ACHN (cell line): ENCODE measurements at regions not wholly inside any gene's neighbourhood (a gene's known extent, or its start where the extent isn't known, plus 50 kb on each side); places are given as distances from the start of the nearest gene placed in this dataset.

Experiments used
- DNase-seq: peaks from one replicate; pipeline ENCODE4 v3.0.0-alpha.2; 2015
- in situ Hi-C: cut with HindIII; loops from 2 replicates; pipeline ENCODE4 v1.10.0; 2017; ENCODE audit warnings: low sequenced_read_pairs, low pct_ligation_motif_present, low pct_unique_long_range_greater_than_20kb

DNA sequence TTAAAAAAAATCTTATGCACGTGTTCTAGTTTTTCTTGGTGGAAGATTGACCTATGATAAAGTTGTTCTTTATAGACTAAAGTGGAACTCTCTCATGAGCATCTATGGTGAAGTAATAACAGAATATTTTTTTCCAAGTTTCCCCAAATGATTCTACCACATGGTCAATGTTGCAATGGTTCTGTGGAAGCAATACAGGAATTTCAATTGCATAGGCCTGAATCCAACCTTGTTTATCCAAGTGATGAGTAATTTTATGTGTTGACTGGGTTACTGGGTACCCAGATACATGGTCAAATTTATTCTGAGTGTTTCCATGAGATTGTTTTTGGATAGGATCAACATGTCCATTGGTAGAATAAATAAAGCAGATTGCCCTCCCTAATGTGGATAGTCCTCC lies 581.5 kb downstream of the MMUT start:
- in situ Hi-C loops: no loop called here
- no peak for DNase-seq

DNA sequence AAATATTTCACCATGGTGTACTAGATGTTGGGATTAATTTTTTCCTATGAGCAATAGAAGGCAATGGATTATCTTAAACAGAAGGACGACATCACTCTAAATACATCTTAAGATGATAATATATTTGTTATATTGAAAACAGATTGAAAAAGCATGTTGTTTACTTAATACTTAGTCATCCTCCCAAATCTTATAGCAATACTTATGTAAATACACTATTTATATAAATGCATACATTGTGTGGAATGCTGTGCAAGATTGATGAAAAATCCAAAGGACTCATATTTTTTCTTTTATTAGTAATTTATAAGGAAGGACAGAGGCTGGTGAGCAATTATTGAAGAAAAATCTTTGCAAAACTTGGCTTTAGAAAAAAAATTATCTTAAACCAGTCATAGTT lies 593.5 kb downstream of the MMUT start:
- in situ Hi-C loops: no loop called here
- no peak for DNase-seq

DNA sequence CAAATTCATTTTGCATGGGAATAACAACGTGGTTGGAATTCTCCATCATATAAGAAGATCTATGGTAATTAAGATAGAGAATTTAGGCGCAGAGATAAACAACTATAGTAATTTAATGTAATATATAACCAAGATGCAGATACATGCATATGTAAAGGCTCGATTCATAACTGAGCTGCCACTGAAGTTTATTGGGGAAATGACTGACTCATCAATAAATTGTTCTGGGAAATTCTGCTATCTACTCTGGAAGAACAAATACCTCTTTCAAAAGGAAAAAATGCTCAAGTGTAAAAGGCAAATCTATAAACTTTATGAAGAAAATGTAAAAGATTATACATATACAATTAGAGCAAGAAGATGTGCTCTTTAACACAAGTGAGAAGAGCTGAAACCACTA lies 596.4 kb downstream of the MMUT start:
- no peak for DNase-seq
- in situ Hi-C loops: no loop called here

DNA sequence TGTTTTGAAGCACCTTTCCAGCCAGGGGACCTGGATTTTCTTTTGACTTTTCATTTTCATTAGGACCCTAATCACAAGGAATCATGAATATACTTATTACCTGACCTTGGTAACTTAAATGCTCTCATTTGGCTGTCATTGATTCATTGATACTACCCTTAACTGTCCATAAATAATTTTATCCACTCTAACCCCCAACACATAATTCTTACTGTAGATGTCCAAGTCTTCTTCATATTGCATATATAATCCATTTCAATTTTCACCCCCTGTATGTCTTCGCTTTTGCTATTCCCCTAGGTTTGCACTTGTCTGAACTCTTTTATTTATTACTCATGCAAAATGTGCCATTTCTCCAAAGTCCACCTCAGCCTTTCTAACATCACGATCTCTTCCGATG lies 602.9 kb downstream of the MMUT start:
- no peak for DNase-seq
- in situ Hi-C loops: no loop called here

DNA sequence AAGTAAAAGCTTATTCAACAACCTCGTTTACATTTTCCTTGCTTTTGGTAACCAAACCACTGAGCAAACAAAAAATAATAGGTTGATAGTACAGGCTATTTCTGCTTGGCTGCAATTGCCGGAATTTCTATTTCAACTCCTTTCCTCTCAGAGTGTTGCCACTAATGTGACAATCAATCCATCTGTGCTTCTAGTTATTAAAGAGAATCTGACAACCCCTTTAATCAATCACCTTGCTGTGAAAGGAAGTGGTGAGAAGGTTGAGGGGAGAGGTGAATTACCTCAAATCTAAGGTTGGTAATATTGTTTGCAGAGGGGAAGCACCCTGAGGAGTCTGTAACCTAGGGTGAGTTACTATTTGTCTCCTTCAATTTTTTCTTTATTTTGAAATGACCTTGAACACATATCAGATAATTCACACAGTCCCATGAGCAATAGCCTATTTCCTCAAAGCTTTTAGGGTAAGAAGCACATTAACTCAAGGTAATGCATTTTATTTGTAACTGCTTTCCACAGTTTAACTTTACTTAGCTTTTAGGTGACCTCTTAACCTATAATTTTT lies 603.4 kb downstream of the MMUT start:
- in situ Hi-C loops: no loop called here
- DNase-seq: no peak

DNA sequence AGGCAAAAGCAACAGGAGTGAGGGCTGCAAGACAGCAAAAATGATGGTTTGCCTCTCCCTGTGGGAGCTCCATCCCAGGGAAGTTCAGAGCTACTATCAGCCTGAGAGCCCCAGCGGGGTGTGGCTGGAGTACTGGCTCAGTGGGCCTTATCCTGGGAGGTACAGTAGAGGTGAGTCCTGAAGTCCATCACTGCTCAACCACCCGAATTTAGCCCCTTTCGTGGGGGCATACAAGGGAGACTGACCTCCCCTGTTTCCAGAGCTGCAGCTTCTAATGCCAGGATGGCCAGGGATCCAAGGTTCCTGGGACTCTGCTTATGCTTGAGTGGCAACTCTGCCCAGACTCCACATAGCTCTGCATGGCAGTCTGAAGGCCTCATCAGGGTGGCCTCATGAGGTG lies 617.8 kb downstream of the MMUT start:
- DNase-seq: no peak
- in situ Hi-C loops: no loop called here

DNA sequence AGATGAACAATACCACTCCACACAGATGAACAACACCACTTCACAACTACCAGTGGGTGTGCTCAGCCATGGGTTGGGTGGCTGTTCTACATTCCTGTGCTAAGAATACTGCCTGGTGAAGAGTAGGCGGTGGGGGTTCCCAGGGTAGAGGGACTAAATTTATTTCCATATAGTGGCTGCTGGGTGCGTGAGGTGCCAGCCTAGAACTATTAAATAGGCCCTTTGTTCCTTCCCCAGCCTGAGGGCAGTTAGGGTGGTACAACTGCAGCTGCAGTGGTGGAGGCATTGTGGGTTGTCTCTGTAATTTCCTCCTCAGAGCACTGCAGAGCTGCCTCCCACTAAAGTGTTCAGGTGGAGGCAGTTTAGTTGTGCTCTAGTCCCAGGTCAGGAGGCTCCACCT lies 618.4 kb downstream of the MMUT start:
- DNase-seq: no peak
- in situ Hi-C loops: no loop called here

DNA sequence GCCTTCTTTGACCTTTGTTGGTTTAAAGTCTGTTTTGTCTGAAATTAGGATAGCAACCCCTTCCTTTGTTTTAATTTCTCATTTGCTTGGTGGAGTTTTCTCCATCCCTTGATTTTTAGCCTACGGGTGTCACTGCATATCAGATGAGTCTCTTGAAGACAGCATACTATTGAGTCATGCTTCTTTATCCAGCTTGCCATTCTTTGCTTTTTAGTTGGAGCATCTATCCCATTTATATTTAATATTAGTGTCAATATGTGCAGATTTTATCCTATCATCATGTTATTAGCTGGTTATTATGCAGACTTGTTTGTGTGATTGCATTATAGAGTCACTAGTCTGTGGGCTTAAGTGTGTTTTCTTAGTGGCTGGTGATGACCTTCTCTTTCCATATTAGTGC lies 622.2 kb downstream of the MMUT start:
- DNase-seq: no peak
- in situ Hi-C loops: no loop called here

DNA sequence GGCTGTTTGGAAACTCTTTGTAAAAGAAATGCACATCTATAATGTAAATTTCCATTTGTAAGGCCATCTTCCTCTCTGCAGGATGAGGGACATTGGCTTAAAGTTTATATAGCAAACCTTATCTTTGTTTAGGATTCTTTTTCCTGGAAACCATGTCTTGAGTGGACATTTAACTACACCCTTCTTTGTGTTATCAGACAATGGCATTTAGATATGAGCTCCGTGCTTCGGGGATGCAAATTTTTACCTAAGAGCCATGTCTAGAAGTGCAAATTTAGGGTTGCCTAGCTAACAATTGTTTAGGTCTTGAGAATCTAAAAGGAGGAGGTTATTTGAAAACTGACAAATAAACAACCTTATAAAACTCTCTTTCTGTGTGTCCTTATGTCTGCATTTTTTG lies 623.8 kb downstream of the MMUT start:
- no peak for DNase-seq
- in situ Hi-C loops: no loop called here

DNA sequence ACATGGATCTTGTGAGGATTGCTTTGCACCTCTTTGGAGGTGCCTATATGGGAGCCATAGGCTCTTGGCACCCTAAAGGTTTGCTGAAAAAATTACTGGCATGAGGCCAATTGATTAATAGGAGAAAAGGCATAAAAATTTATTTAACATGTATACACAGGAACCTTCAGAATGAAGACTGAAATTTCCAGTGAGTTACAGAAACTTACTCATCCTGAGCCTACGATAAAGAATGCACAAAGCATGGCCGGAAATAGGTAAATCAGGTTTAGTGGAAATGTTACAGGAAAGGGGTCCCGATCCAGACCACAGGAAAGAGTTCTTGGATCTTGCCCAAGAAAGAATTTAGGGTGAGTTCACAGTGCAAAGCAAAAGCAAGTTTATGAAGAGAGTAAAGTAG lies 625.3 kb downstream of the MMUT start:
- in situ Hi-C loops: no loop called here
- no peak for DNase-seq

DNA sequence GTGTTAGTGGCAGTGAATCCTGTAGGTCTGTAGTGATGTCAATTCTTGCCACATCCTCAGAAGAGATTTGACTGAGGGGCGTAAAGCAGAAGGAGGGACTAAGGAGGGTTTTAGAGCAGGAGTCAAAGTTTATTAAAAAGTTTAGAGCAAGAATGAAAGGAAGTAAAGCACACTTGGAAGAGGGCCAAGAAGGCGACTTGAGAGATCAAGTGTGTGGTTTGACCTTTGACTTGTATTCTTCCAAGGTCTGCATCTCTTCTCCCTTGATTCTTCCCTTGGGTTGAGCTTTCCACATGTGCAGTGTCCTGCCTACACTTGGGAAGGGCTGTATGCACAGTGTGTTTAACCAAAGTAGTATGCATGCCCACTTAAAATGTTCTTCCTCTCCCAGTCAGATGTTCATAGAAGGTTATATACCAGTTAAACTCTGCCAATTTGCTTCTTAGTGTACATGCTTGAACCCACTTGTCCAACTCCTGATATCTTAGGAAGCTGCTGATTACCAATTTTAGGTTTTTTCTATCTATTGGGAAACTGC lies 627.6 kb downstream of the MMUT start:
- in situ Hi-C loops: no loop called here
- DNase-seq: no peak

DNA sequence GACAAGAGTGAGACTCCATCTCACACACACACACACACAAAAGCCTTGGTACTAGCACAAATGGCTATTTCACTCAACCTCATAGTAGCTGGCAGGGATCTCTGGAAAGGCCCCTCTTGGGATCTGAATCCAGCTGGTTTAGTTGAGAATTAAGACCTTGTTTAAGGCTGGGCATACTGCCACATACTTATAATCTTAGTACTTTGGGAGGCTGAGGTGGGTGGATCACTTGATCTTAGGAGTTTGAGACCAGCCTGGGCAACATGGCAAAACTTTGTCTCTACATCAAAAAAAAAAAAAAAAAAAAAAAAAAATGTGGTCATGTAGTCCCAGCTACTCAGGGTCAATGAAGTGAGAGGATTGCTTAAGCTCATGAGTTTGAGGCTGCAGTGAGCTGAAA lies 628.3 kb downstream of the MMUT start:
- DNase-seq: no peak
- in situ Hi-C loops: no loop called here

DNA sequence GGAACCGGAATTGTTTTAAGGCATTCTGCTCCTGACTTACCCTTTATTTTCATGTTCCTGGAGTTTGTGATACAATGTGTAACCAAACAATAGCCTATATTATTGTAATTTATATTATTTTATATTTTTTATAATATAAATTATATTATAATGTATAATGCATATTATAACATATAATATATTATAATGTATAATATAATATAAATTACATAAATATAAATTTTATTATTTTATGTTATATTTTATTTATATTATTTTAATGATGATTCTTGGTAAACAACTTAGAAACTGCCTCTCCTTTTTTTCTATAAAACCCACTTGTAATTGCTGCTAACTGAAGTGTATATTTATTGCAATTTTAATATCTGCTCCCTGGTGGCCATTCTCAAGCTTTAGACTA lies 629.1 kb downstream of the MMUT start:
- in situ Hi-C loops: no loop called here
- DNase-seq: no peak

DNA sequence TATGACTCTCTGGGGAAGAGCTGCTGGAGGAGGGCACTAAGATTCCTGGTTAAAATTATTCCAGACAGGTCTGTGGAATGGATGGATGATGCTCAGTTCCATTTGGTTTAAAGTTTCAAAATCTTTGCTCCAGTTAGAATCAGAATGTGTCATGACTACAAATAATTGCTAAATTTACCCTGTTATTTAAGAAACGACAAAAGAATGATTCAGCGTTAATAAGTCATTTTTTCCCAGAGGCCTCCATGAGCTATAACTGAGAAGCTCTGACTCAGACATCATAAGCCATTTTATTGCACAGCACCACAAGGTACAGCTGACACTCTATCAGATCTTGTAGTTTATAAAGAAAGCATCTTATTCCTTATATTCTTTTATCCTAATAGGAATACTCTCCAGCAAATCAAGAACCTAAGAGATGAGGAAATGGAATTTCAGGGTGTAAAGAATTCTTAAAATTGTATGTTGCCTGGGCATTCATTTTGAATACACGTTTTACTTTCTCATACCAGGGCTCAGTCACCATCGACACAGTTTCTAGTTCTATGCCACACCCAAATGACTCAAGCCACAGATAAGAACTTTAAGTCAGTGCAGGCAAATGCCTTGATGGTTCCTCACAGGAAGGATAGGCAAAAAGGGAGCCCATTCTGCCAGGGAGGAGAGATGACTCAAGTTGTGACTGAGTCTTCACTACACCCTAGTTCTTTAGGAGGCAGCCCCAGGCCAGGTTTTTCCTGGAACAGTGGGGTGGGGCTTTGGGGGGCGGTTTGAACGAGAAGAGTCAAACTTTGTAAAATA lies 636.0 kb downstream of the MMUT start:
- DNase-seq: peak; percentile 93
- in situ Hi-C loops: no loop called here

DNA sequence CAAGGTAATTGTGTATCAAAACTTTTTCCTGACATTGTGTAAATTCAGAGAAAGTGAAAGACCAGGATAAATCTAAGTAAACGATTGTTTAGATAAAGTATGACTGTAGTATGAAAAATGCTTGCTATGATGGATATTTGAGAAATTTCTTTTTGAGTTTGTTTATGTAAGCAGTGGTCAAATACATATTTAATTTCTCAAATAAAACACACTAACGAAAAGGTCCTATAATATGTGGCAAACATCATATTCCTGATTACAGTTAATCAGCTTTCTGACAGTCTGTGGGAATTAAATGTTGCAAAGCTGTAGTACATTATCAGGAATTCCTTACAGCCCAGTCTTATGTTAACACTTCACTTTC lies 636.9 kb downstream of the MMUT start:
- in situ Hi-C loops: no loop called here

DNA sequence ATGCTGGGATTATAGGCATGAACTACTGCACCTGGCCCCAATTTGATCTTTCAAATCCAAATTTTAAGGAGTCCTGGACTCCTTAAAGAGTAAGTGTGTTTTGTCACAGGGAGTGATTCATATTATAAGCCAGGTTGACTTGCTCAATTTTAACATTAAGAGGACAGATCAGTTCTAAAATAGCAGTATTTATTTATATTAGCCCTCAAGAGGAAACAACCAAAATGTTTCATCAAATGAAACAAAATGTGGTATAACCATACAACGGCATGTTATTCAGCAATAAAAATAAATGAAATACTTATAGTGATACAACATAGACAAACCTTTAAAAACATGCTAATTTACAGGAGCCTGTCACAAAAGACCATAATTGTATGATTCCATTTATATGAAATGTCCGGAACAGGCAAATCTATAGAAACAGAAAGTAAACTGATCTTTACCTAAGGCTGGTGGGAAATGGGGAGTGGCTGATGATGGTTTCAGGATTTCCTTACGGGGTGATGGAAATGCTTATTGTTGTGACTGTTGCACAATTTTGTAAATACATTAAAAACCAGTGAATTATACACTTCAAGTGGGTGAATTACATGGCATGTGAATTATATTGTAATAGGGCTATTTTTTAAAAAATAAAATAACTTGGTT lies 637.4 kb downstream of the MMUT start:
- peak; percentile 7 for DNase-seq
- in situ Hi-C loops: no loop called here

More for the DNA sequence above, 636.9 kb downstream of the MMUT start:
- DNase-seq: peak; percentile 11

DNA sequence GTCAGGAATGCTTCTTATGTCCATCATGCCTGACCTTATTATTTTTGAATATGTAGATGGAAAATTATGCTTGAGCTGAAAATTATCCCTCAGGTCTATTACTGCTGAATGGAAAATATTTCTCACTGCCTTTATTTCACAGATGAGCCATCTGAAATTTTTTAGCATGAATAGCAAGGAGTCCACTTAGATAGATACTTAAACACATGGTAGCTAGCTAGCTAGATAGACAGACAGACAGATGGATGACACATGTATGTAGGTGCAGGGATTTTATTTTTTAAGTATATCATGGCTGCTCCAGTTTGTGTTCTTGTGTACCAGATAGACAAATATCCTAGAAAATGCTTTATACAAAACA lies 645.0 kb downstream of the MMUT start:
- DNase-seq: no peak
- in situ Hi-C loops: no loop called here

DNA sequence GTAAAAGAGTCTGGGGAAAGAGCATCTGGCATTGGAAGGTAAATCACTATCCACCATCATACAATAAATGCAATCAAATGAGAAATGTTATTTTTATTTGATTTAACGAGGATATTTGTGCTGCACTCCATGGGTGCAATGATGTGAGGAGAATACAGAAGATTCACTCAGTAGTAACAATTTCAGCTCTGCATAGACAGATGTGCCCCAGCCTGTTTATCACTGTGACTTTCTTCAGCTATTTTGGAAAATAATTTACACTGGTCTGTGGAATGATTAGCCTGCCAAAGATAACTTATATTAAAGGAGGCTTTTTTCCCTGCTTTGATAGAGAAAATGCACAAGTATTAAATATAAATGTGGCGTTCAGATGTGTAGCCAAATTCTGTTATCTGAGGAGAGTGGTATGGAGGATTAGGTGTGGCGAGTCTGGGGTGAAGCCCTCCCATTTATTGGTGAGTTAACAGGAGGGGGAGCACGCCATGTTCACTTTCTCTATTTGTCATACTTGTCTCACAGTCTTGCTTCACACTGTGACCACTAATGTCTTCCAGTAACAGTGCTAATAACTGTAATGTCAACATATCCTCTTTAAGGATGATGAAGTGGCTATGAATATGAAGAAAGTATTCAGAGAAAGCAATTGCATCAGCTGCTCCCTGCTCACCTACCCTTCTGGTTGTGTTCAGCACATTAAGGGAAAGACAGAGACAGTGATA lies 645.6 kb downstream of the MMUT start:
- DNase-seq: no peak

DNA sequence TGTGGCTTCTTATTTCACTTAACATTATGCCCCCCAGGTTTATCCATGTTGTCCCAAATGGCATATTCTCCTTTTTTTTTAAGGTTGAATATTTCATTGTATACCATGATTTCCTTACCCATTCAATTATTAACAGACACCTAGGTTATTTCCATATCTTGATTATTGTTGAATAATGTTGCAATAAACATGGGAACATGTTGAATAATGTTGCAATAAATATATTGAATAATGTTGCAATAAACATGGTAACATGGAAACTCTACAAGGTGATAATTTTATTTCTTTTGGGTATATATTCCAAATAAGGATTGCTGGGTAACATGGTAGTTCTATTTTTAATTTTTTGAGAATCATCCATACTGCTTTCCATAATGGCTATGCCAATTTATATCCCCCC lies 648.1 kb downstream of the MMUT start:
- in situ Hi-C loops: no loop called here
- DNase-seq: no peak

More for the DNA sequence above, 645.6 kb downstream of the MMUT start:
- in situ Hi-C loops: no loop called here
